Adrenal gland (tissue), 9 donors: ENCODE measurements at regions not wholly inside any gene's neighbourhood (a gene's known extent, or its start where the extent isn't known, plus 50 kb on each side); places are given as distances from the start of the nearest gene placed in this dataset.
"Not testable (repeated sequence)": the region's sequence is repeated elsewhere in the genome, so short reads cannot be mapped to it uniquely, and the experiment has no call there.

Experiments
- DNase-seq, 7 donors: peaks; one replicate each; pipeline ENCODE4 v3.0.0-alpha.2; 2019 to 2020
- H3K27ac ChIP-seq, 5 donors: fragments of 200-600 bp; sonication (generic) in 4 of 5; 1 replicate in 3 of 5; 2 replicates in 2 of 5; pipeline versions ENCODE4 v1.5.1 to v1.8.0; 2016 to 2020; ENCODE audit warnings: mild to moderate bottlenecking in 1 of 5
- H3K27me3 ChIP-seq: fragments of 200-600 bp; 2 replicates; pipeline ENCODE4 v1.8.0; 2021
- H3K36me3 ChIP-seq, 2 donors: fragments of 200-600 bp; replicated peaks in 1 of 2; 1 replicate in 1 of 2; 2 replicates in 1 of 2; pipeline versions ENCODE4 v1.5.1 to v1.8.0; 2018 to 2022
- H3K4me1 ChIP-seq, 2 donors: fragments of 200-600 bp; replicated peaks in 1 of 2; 1 replicate in 1 of 2; 2 replicates in 1 of 2; pipeline versions ENCODE4 v1.5.1 to v1.8.0; 2018 to 2021
- H3K4me3 ChIP-seq, 4 donors: fragments of 200-600 bp; sonication (generic) in 3 of 4; one replicate each; pipeline ENCODE4 v1.5.1; 2016 to 2018
- H3K9me3 ChIP-seq, 3 donors: fragments of 200-600 bp; sonication (generic) in 1 of 3; replicated peaks in 1 of 3; 1 replicate in 2 of 3; 2 replicates in 1 of 3; pipeline versions ENCODE4 v1.5.1 to v1.8.0; 2016 to 2021
- POLR2A ChIP-seq, 2 donors: fragments of 450-650 bp; IDR thresholded peaks; one replicate each; pipeline ENCODE4 v1.6.1; 2017; ENCODE audit warnings: antibody characterized with exemption in 2 of 2, mild to moderate bottlenecking in 2 of 2, moderate library complexity in 1 of 2
- WGBS, 4 donors: extraction: QIAGEN DNeasy Blood & Tissue Kit in 2 of 4; methylation state at CpG; one replicate each; pipeline versions ENCODE4 v1.1.5 to v1.1.7; 2013 to 2017; 5-methylcytosine and 5-hydroxymethylcytosine counted together
- intact Hi-C, 2 donors: fragments of 100-400 bp; cut with DNase I; formaldehyde crosslinking; loops; one replicate each; pipeline versions ENCODE4 v1.14.1 to v1.15.0; 2022 to 2023
- TF ChIP-seq, protein P1 (sequence below), 6 experiments: fragments of 450-650 bp in 4 of 6; fragments of 200-600 bp in 2 of 6; sonication (generic) in 1 of 6; IDR thresholded peaks; 1 replicate in 5 of 6; 2 replicates in 1 of 6; pipeline versions ENCODE4 v1.5.1 to v1.8.0; 2016 to 2021; ENCODE audit warnings: antibody characterized with exemption in 6 of 6, mild to moderate bottlenecking in 2 of 6, moderate library complexity in 1 of 6
- donor health status: healthy with polysubstance abuse.
- donor health status: Bipolar disorder and iron deficiency.
- donor health status: DM: yes; HTN: yes; CAD: no.
- donor health status: DM: no; HTN: no; CAD: no.
- donor health status: DM: no; HTN: no; CAD: no.

DNA sequence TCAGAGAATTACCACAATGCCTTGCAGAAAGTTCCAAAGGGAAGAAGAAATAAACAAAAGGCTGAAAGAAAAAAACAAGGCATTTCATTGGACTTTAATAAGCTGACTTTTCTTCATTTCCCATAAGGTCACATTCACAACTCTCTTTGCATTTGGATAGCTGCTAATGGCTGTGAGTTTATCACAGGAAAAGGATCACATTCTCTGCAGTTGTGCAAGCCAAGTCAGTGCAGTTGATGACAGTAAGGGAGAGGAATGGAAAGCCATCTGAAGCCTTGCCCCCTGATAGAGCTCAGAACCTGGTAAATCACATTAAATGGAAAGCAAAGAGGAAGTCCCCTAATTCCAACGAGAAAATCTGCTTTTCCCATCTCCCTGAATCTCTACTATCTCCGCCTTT, 950.6 kb downstream of the CNTNAP5 start:
- H3K27me3 ChIP-seq, result no peaks in the 10 kb centered on the region
- no peaks in the 10 kb centered on the region for H3K4me1 ChIP-seq
- no peaks in the 10 kb centered on the region for H3K36me3 ChIP-seq
- no peak overlapping the region for H3K4me3 ChIP-seq
- TF ChIP-seq POLR2A (IDR thresholded peaks at IDR 0.05), result no peak
- TF ChIP-seq, protein P1, sequence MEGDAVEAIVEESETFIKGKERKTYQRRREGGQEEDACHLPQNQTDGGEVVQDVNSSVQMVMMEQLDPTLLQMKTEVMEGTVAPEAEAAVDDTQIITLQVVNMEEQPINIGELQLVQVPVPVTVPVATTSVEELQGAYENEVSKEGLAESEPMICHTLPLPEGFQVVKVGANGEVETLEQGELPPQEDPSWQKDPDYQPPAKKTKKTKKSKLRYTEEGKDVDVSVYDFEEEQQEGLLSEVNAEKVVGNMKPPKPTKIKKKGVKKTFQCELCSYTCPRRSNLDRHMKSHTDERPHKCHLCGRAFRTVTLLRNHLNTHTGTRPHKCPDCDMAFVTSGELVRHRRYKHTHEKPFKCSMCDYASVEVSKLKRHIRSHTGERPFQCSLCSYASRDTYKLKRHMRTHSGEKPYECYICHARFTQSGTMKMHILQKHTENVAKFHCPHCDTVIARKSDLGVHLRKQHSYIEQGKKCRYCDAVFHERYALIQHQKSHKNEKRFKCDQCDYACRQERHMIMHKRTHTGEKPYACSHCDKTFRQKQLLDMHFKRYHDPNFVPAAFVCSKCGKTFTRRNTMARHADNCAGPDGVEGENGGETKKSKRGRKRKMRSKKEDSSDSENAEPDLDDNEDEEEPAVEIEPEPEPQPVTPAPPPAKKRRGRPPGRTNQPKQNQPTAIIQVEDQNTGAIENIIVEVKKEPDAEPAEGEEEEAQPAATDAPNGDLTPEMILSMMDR (IDR thresholded peaks at IDR 0.05), result no peak
- 57 to 71% (median 62%) methylated on average over 2 of the region's 2 CpGs for WGBS, 4 donors
- intact Hi-C loops, result no loop called here
- no peak for DNase-seq
- no peak overlapping the region for H3K27ac ChIP-seq
- no peaks in the 10 kb centered on the region for H3K9me3 ChIP-seq

DNA sequence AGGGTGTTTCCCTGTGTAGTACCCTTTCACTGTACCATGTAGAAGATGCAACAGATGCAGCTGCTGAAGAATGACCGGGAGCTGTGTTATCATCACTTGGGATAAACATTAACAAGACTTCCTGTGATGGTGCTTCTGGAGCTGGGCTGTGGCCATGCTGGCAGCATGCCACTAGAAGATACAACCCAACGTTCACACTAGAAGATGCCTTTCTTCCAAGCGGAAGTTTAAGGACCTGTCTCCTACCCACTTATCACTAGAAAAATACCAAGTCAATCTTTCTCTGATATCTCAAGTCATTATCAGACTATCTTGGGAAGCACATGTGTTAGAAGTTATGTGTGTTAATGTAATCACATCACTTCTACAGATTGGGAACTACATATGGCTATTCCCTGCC, 953.5 kb downstream of the CNTNAP5 start:
- WGBS, 4 donors, result 55 to 85% (median 61%) methylated on average over 3 of the region's 3 CpGs
- no peak for TF ChIP-seq POLR2A (IDR thresholded peaks at IDR 0.05)

DNA sequence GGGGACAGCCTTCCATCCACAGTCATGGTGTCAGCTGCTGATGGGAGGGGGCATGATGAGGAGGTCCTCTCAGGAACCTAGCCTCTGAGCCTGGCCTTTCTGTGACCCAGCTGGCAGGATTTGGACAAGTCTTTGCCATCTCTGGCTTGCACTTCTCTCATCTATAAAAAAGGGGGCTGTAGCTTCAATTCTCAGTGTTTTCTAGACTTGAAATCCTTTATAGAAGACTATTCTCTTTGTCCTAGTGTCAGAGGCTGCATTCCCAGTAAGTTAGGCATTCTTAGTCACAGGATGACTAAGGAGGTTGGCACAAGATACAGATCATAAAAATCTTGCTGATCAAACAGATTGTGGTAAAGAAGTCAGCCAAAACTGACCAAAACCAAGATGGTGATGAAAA, 958.5 kb downstream of the CNTNAP5 start:
- no peak for DNase-seq
- Histone ChIP-seq H3K4me1 (no peaks in the 10 kb centered on the region), H3K4me3 (no peak overlapping the region), H3K9me3 (no peaks in the 10 kb centered on the region), H3K27me3 (no peaks in the 10 kb centered on the region), H3K36me3 (no peaks in the 10 kb centered on the region), H3K27ac (no peak overlapping the region)
- intact Hi-C loops, result no loop called here
- TF ChIP-seq, protein P1 (IDR thresholded peaks at IDR 0.05), result no peak
- no peak for TF ChIP-seq POLR2A (IDR thresholded peaks at IDR 0.05)

More for the DNA sequence above, 953.5 kb downstream of the CNTNAP5 start:
- H3K36me3 ChIP-seq, result no peaks in the 10 kb centered on the region
- H3K4me1 ChIP-seq, result no peaks in the 10 kb centered on the region
- DNase-seq, result no peak
- H3K4me3 ChIP-seq, result no peak overlapping the region
- intact Hi-C loops, result no loop called here
- no peaks in the 10 kb centered on the region for H3K27me3 ChIP-seq
- H3K27ac ChIP-seq, result no peak overlapping the region
- no peaks in the 10 kb centered on the region for H3K9me3 ChIP-seq

DNA sequence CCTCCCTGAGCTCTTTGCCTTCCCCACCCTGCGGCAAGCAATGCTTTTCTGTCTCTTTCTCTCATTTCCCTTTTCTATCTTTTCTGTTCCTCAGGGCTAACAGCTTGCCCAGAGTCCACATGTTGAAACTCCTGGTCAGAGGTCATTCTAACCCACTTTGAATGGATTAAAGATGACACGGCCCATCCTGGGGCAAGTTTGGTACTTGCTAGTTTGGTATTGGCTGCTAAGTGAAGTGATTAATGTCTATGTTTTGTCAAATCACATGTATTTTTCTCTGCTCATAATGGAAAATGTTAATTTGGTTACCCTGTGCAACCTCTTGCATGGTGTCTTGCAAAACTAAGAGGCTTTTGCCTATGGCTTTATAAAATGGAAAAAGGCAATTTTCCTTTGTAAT, 960.2 kb downstream of the CNTNAP5 start:
- no peak for TF ChIP-seq POLR2A (IDR thresholded peaks at IDR 0.05)
- TF ChIP-seq, protein P1 (IDR thresholded peaks at IDR 0.05), result no peak
- H3K27me3 ChIP-seq, result no peaks in the 10 kb centered on the region
- 58 to 72% (median 70%) methylated on average over 2 of the region's 2 CpGs for WGBS, 4 donors
- no peak overlapping the region for H3K27ac ChIP-seq
- H3K4me1 ChIP-seq, result no peaks in the 10 kb centered on the region
- H3K9me3 ChIP-seq, result no peaks in the 10 kb centered on the region
- DNase-seq, result no peak
- intact Hi-C loops, result no loop called here
- no peak overlapping the region for H3K4me3 ChIP-seq
- no peaks in the 10 kb centered on the region for H3K36me3 ChIP-seq

DNA sequence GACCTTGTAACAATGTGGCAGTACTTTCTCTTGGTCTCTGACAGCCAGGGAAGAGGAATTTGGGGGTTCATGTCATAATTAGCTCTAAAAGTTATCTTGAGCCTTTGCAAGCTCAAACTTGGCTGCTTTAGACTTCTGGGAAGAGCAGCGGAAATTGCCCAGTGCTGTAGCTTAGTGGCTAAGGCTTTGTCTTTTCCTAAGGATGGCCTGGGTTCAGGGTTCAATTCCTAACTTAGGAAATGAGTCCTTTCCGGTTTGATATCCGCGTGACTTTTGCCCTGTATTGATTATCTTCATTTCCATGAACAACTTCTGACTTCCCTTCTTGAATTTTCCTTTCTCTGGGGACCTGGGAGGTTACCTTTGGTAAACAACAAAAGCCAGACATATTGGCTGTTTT, 961.0 kb downstream of the CNTNAP5 start:
- intact Hi-C loops, result no loop called here
- WGBS, 4 donors, result 34 to 78% (median 60%) methylated on average over 4 of the region's 4 CpGs

DNA sequence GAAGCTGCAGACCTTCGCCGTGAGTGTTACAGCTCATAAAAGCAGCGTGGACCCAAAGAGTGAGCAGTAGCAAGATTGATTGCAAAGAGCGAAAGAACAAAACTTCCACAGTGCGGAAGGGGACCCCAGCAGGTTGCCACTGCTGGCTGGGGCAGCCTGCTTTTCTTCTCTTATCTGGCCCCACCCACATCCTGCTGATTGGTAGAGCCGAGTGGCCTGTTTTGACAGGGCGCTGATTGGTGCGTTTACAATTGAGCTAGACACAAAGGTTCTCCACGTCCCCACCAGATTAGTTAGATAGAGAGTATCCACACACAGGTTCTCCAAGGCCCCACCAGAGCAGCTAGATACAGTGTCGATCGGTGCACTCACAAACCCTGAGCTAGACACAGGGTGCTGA, 961.8 kb downstream of the CNTNAP5 start:
- intact Hi-C loops, H3K9me3 ChIP-seq, DNase-seq, H3K27ac ChIP-seq, H3K36me3 ChIP-seq, H3K4me1 ChIP-seq, H3K4me3 ChIP-seq, H3K27me3 ChIP-seq: not testable (repeated sequence)
- 80 to 93% (median 87%) methylated on average over 11 of the region's 11 CpGs for WGBS, 4 donors

More for the DNA sequence above, 961.0 kb downstream of the CNTNAP5 start:
- no peak for TF ChIP-seq POLR2A (IDR thresholded peaks at IDR 0.05)
- TF ChIP-seq, protein P1 (IDR thresholded peaks at IDR 0.05), result no peak
- no peak overlapping the region for H3K27ac ChIP-seq
- H3K9me3 ChIP-seq, result no peaks in the 10 kb centered on the region
- no peaks in the 10 kb centered on the region for H3K27me3 ChIP-seq
- no peaks in the 10 kb centered on the region for H3K36me3 ChIP-seq
- H3K4me1 ChIP-seq, result no peaks in the 10 kb centered on the region
- no peak overlapping the region for H3K4me3 ChIP-seq
- no peak for DNase-seq

DNA sequence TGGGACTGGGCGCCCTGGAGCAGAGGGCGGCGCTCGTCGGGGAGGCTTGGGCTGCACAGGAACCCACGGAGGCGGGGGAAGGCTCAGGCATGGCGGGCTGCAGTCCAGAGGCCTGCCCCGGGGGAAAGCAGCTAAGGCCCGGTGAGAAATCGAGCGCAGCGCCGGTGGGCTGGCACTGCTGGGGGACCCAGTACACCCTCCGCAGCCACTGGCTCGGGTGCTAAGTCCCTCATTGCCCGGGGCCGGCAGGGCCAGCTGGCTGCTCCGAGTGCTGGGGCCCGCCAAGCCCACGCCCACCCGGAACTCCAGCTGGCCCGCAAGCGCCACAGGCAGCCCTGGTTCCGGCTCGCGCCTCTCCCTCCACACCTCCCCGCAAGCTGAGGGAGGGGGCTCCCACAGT, 962.3 kb downstream of the CNTNAP5 start:
- H3K27ac ChIP-seq, H3K27me3 ChIP-seq, H3K4me1 ChIP-seq, DNase-seq, H3K36me3 ChIP-seq, H3K9me3 ChIP-seq, H3K4me3 ChIP-seq, intact Hi-C loops: not testable (repeated sequence)
- 92 to 97% (median 94%) methylated on average over 9 to 28 of the region's 28 CpGs for WGBS, 4 donors
